ENCODE measurements at regions not wholly inside any gene's neighbourhood (a gene's known extent, or its start where the extent isn't known, plus 50 kb on each side); places are given as distances from the start of the nearest gene placed in this dataset.

GRCh38 chr2:128813352-128814034 is 494.8 kb upstream of the HS6ST1 start:
- no peak for DNase-seq (ENCODE audit: low read depth)
- H3K4me3 ChIP-seq (ENCODE audit: control insufficient read depth, low read depth, low read length) = no peak overlapping the region
- TF ChIP-seq CTCF (IDR thresholded peaks at IDR 0.05; ENCODE audit: control insufficient read depth, insufficient read depth, low read depth, low read length, missing control alignments) = no peak

GRCh38 chr2:128815248-128815647 is 496.6 kb upstream of the HS6ST1 start:
- DNase-seq (ENCODE audit: low read depth) = no peak
- H3K4me3 ChIP-seq (ENCODE audit: control insufficient read depth, low read depth, low read length) = no peak overlapping the region
- TF ChIP-seq CTCF (IDR thresholded peaks at IDR 0.05; ENCODE audit: control insufficient read depth, insufficient read depth, low read depth, low read length, missing control alignments) = no peak

GRCh38 chr2:128817171-128817570 is 498.5 kb upstream of the HS6ST1 start:
- no peak overlapping the region for H3K4me3 ChIP-seq (ENCODE audit: control insufficient read depth, low read depth, low read length)
- DNase-seq (ENCODE audit: low read depth) = no peak
- TF ChIP-seq CTCF (IDR thresholded peaks at IDR 0.05; ENCODE audit: control insufficient read depth, insufficient read depth, low read depth, low read length, missing control alignments) = no peak

GRCh38 chr2:128817813-128818212 is 499.1 kb upstream of the HS6ST1 start:
- H3K4me3 ChIP-seq (ENCODE audit: control insufficient read depth, low read depth, low read length) = no peak overlapping the region
- no peak for DNase-seq (ENCODE audit: low read depth)
- no peak for TF ChIP-seq CTCF (IDR thresholded peaks at IDR 0.05; ENCODE audit: control insufficient read depth, insufficient read depth, low read depth, low read length, missing control alignments)

GRCh38 chr2:128818248-128818647 is 499.6 kb upstream of the HS6ST1 start:
- no peak for DNase-seq (ENCODE audit: low read depth)
- H3K4me3 ChIP-seq (ENCODE audit: control insufficient read depth, low read depth, low read length) = no peak overlapping the region
- no peak for TF ChIP-seq CTCF (IDR thresholded peaks at IDR 0.05; ENCODE audit: control insufficient read depth, insufficient read depth, low read depth, low read length, missing control alignments)

GRCh38 chr2:128818704-128819491 is 500.2 kb upstream of the HS6ST1 start:
- no peak for DNase-seq (ENCODE audit: low read depth)
- H3K4me3 ChIP-seq (ENCODE audit: control insufficient read depth, low read depth, low read length) = no peak overlapping the region
- TF ChIP-seq CTCF (IDR thresholded peaks at IDR 0.05; ENCODE audit: control insufficient read depth, insufficient read depth, low read depth, low read length, missing control alignments) = no peak
